Tibial artery (tissue), 4 donors: ENCODE measurements at regions not wholly inside any gene's neighbourhood (a gene's known extent, or its start where the extent isn't known, plus 50 kb on each side); places are given as distances from the start of the nearest gene placed in this dataset.

Experiments used
- DNase-seq, 2 donors: peaks; one replicate each; pipeline ENCODE4 v3.0.0-alpha.2; 2019
- H3K27ac ChIP-seq, 2 donors: fragments of 200-600 bp; sonication (generic) in 1 of 2; 1 replicate in 1 of 2; 2 replicates in 1 of 2; pipeline ENCODE4 v1.5.1; 2018 to 2019; ENCODE audit warnings: mild to moderate bottlenecking in 1 of 2
- H3K27me3 ChIP-seq, 2 donors: fragments of 200-600 bp; sonication (generic) in 1 of 2; one replicate each; pipeline versions ENCODE4 v1.5.1 to v1.6.0; 2016 to 2019
- H3K36me3 ChIP-seq, 3 donors: fragments of 200-600 bp; sonication (generic) in 2 of 3; one replicate each; pipeline ENCODE4 v1.5.1; 2016 to 2019; ENCODE audit warnings: mild to moderate bottlenecking in 2 of 3
- H3K4me1 ChIP-seq, 4 donors: fragments of 200-600 bp; sonication (generic) in 2 of 4; 1 replicate in 3 of 4; 2 replicates in 1 of 4; pipeline ENCODE4 v1.5.1; 2016 to 2019
- H3K4me3 ChIP-seq, 2 donors: fragments of 200-600 bp; sonication (generic) in 1 of 2; 1 replicate in 1 of 2; 2 replicates in 1 of 2; pipeline ENCODE4 v1.5.1; 2018 to 2019; ENCODE audit warnings: mild to moderate bottlenecking in 2 of 2
- H3K9me3 ChIP-seq, 3 donors: fragments of 200-600 bp; sonication (generic) in 1 of 3; one replicate each; pipeline ENCODE4 v1.5.1; 2016 to 2019
- intact Hi-C: fragments of 100-400 bp; cut with DNase I; formaldehyde crosslinking; loops from one replicate; pipeline ENCODE4 v1.15.0; 2023; ENCODE audit warnings: low total_unique reads
- TF ChIP-seq, protein P1 (sequence below), 2 experiments: fragments of 200-600 bp in 1 of 2; fragments of 450-650 bp in 1 of 2; IDR thresholded peaks; one replicate each; pipeline ENCODE4 v1.5.1; 2017 to 2019; ENCODE audit warnings: antibody characterized with exemption in 2 of 2, mild to moderate bottlenecking in 1 of 2, moderate library complexity in 1 of 2

DNA sequence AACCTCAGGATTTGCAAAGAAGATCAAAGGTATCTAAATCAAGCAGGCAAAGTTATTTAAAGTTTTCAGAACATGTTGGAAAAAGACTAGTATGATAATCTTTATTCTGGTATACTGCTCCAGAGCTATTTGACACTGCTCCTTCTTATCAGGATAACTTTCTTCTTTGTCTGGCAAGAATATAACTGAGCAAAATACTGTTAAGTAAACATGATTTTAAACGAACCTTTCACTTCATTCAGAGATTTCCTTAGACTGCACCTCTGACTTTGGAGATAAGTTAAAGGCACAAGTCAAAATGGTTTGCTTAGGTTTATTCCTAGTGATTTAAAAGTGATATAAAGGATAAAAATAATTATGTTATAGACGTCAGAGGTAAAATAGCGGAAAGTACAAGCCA is 103.9 kb upstream of the CCDC190 start:
- H3K27ac ChIP-seq = no peak overlapping the region
- TF ChIP-seq, protein P1, sequence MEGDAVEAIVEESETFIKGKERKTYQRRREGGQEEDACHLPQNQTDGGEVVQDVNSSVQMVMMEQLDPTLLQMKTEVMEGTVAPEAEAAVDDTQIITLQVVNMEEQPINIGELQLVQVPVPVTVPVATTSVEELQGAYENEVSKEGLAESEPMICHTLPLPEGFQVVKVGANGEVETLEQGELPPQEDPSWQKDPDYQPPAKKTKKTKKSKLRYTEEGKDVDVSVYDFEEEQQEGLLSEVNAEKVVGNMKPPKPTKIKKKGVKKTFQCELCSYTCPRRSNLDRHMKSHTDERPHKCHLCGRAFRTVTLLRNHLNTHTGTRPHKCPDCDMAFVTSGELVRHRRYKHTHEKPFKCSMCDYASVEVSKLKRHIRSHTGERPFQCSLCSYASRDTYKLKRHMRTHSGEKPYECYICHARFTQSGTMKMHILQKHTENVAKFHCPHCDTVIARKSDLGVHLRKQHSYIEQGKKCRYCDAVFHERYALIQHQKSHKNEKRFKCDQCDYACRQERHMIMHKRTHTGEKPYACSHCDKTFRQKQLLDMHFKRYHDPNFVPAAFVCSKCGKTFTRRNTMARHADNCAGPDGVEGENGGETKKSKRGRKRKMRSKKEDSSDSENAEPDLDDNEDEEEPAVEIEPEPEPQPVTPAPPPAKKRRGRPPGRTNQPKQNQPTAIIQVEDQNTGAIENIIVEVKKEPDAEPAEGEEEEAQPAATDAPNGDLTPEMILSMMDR (IDR thresholded peaks at IDR 0.05) = no peak
- DNase-seq = no peak
- no peaks in the 10 kb centered on the region for H3K27me3 ChIP-seq
- H3K36me3 ChIP-seq = no peaks in the 10 kb centered on the region
- H3K9me3 ChIP-seq = no peaks in the 10 kb centered on the region
- H3K4me1 ChIP-seq = no peaks in the 10 kb centered on the region
- H3K4me3 ChIP-seq = no peak overlapping the region
- intact Hi-C loops = no loop called here

DNA sequence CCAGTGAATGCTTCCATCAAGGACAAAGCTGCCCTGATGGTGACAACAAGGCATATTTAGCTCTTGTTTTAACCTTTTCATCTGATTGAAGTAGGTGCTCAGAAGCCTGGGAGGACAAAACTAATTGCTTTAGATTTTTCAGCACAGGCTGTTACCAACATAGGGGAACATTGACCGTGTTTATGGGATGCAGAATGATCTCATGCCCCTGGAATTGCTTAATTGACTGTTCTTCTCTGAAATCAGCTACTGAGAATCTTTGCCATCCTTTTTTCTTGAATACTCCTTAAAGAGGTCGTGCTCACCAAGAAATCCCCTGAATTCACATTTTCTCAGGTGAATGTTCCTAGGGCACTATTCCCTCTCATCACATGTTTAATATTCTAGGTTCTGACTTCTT is 95.9 kb upstream of the CCDC190 start:
- Histone ChIP-seq H3K4me3 (no peak overlapping the region), H3K27ac (no peak overlapping the region), H3K27me3 (no peaks in the 10 kb centered on the region), H3K9me3 (no peaks in the 10 kb centered on the region), H3K36me3 (no peaks in the 10 kb centered on the region), H3K4me1 (no peaks in the 10 kb centered on the region)
- intact Hi-C loops = no loop called here
- TF ChIP-seq, protein P1 (IDR thresholded peaks at IDR 0.05) = no peak
- DNase-seq = no peak

DNA sequence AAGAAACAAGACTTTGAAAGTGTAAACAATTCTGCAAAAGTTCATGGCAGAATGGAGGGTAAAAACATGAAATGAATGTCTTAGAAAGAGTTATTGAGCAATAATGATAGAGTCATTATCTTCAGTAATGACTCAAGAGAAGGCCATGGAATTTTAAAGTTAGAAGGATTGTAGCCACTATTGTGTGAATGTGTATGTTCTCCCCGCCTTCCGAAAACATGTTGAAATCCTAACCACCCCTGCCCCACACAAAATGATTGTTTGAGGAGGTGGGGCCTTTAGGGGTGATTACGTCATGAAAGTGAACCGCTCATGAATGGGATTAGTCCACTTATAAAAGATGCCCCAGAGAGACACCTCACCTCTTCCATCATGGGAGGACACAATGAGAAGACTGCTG is 93.8 kb upstream of the CCDC190 start:
- Histone ChIP-seq H3K4me3 (no peak overlapping the region), H3K36me3 (no peaks in the 10 kb centered on the region), H3K4me1 (no peaks in the 10 kb centered on the region), H3K27me3 (no peaks in the 10 kb centered on the region), H3K27ac (no peak overlapping the region), H3K9me3 (no peaks in the 10 kb centered on the region)
- intact Hi-C loops = no loop called here
- TF ChIP-seq, protein P1 (IDR thresholded peaks at IDR 0.05) = no peak
- DNase-seq = no peak

DNA sequence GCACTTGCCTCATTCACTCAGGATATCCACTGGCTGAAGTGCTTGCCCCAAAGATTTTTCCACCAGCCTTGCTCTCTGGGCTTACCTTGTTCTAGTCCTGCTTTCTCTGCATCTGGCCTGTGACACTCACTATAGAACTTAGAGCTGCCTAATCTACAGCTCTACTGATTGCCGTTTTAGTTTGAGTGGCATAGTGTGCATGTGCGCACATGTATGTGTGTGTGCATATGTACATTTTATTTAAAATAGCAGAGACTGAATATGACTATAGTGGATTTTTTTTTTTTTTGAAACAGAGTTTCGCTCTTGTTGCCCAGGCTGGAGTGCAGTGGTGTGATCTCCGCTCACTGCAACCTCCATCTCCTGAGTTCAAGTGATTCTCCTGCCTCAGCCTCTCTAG is 92.0 kb upstream of the CCDC190 start:
- Histone ChIP-seq H3K4me3 (no peak overlapping the region), H3K36me3 (no peaks in the 10 kb centered on the region), H3K27ac (no peak overlapping the region), H3K9me3 (no peaks in the 10 kb centered on the region), H3K27me3 (no peaks in the 10 kb centered on the region), H3K4me1 (no peaks in the 10 kb centered on the region)
- TF ChIP-seq, protein P1 (IDR thresholded peaks at IDR 0.05) = no peak
- intact Hi-C loops = no loop called here
- DNase-seq = no peak

DNA sequence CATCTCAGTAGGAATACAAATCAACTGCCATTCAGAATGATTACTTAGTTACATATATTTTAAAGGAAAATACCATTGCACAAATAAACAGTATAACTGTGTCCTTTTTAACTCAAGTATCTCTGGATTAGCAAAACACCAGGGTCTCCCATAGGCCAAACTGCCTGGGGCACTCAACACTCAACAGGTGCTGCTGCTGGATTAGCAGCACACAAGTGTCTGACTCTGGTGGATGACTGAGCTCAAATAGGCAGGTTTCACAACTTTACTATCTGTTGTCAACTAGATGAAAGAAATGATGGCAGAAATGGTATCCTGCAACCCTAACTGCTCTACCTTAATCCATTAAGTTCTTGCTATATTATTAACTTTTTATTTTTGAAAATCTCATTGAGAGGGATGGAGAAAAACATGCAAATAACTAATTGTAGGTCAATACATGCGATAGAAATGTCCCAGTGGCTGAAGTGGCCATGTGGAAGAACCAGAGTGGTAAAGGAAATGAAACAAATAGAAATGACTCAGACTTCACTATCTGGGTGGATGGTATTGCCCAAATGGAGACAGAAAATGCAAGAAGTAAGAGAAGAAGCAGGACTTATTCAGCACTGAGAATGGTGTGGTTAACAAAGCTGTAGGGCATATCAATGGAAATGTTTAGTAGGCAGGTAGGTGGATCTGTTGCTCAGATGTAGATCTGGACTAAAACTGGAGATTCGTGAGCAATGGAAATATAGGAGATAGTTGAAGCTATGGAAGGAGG is 90.8 kb upstream of the CCDC190 start:
- no peaks in the 10 kb centered on the region for H3K27me3 ChIP-seq
- H3K4me3 ChIP-seq = no peak overlapping the region
- intact Hi-C loops = no loop called here
- H3K9me3 ChIP-seq = no peaks in the 10 kb centered on the region
- no peak overlapping the region for H3K27ac ChIP-seq
- DNase-seq = no peak
- H3K4me1 ChIP-seq = no peaks in the 10 kb centered on the region
- TF ChIP-seq, protein P1 (IDR thresholded peaks at IDR 0.05) = no peak
- H3K36me3 ChIP-seq = no peaks in the 10 kb centered on the region

DNA sequence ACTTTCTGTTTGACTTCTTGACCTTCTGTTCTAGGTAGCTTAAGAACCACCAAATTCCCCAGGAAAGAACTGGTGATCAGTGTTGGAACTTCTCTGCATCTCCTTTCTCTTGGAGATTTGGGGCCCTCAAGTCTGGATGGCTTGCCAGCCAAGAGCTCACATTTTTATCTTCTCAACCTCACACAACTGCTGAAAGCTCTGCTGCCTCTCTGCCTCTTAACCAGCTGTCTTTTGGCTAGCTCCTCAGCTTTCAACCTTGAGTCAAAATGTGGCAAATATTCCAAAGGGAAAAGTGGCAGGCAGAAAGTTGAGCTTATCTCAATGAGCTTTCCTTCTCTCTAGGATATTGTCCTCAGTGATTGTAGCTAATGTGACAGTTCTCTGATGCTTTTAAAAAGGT is 89.2 kb upstream of the CCDC190 start:
- no peak for DNase-seq
- H3K9me3 ChIP-seq = no peaks in the 10 kb centered on the region
- no peaks in the 10 kb centered on the region for H3K4me1 ChIP-seq
- TF ChIP-seq, protein P1 (IDR thresholded peaks at IDR 0.05) = no peak
- H3K27me3 ChIP-seq = no peaks in the 10 kb centered on the region
- H3K4me3 ChIP-seq = no peak overlapping the region
- intact Hi-C loops = no loop called here
- H3K36me3 ChIP-seq = no peaks in the 10 kb centered on the region
- H3K27ac ChIP-seq = no peak overlapping the region
